ENCODE measurements at regions not wholly inside any gene's neighbourhood (a gene's known extent, or its start where the extent isn't known, plus 50 kb on each side); places are given as distances from the start of the nearest gene placed in this dataset.

- no peak for DNase-seq
These were observed 56.9 kb upstream of the SPRY1 start for GRCh38 chr4:123339507-123340380.

GRCh38 chr4:123340381-123340701 is 56.3 kb upstream of the SPRY1 start:
- DNase-seq: no peak

GRCh38 chr4:123342498-123342897 is 54.1 kb upstream of the SPRY1 start:
- DNase-seq: no peak

- DNase-seq: no peak
These were observed 53.1 kb upstream of the SPRY1 start for GRCh38 chr4:123343400-123344041.

- DNase-seq: no peak
These were observed 51.3 kb upstream of the SPRY1 start for GRCh38 chr4:123345137-123345934.

- DNase-seq: no peak
These were observed 50.7 kb upstream of the SPRY1 start for GRCh38 chr4:123345935-123346300.

GRCh38 chr4:123346330-123346940 is 50.2 kb upstream of the SPRY1 start:
- no peak for DNase-seq

All from CD4-positive, alpha-beta T cell treated with Interferon gamma for 1 hour (primary cell).